ENCODE measurements at regions not wholly inside any gene's neighbourhood (a gene's known extent, or its start where the extent isn't known, plus 50 kb on each side); places are given as distances from the start of the nearest gene placed in this dataset.

DNA sequence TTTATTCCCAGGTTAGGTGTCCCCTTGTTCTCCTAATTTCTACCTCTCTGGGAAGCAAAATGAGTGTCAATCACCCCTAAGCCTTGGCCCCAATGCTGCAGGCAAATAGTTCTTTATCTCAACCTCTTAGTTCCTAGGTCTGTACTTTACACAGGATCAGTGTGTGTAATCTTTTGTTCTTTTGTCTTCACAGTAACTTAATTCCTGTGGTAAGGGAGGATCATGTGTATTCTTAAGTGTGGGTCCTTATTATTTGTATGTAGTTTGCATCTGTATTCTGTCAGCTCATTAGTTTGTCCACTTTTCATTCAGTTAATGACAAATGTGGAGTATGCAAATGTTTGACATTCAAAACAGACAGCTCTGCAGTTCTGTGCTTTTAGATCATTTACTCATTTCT lies 166.7 kb downstream of the FAT3 start:
- Histone ChIP-seq H3K9me3 (no peaks in the 10 kb centered on the region), H3K27ac (no peak overlapping the region), H3K4me1 (peaks cover 0 to 7% (median 0%) of the 10 kb centered on the region in 4 donors), H3K36me3 (no peaks in the 10 kb centered on the region), H3K27me3 (no peaks in the 10 kb centered on the region), H3K4me3 (no peak overlapping the region)
- DNase-seq (no peak), ATAC-seq (no peak)
- no peak for TF ChIP-seq POLR2A (IDR thresholded peaks at IDR 0.05)
- TF ChIP-seq, protein P1, sequence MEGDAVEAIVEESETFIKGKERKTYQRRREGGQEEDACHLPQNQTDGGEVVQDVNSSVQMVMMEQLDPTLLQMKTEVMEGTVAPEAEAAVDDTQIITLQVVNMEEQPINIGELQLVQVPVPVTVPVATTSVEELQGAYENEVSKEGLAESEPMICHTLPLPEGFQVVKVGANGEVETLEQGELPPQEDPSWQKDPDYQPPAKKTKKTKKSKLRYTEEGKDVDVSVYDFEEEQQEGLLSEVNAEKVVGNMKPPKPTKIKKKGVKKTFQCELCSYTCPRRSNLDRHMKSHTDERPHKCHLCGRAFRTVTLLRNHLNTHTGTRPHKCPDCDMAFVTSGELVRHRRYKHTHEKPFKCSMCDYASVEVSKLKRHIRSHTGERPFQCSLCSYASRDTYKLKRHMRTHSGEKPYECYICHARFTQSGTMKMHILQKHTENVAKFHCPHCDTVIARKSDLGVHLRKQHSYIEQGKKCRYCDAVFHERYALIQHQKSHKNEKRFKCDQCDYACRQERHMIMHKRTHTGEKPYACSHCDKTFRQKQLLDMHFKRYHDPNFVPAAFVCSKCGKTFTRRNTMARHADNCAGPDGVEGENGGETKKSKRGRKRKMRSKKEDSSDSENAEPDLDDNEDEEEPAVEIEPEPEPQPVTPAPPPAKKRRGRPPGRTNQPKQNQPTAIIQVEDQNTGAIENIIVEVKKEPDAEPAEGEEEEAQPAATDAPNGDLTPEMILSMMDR (IDR thresholded peaks at IDR 0.05): no peak
- intact Hi-C loops (cut with DNase I): no loop called here

- Histone ChIP-seq H3K4me1 (peaks cover 0 to 10% (median 0%) of the 10 kb centered on the region in 4 donors), H3K4me3 (no peak overlapping the region), H3K36me3 (no peaks in the 10 kb centered on the region), H3K27me3 (no peaks in the 10 kb centered on the region), H3K27ac (no peak overlapping the region), H3K9me3 (no peaks in the 10 kb centered on the region)
- TF ChIP-seq POLR2A (IDR thresholded peaks at IDR 0.05): no peak
- TF ChIP-seq, protein P1 (IDR thresholded peaks at IDR 0.05): no peak
- 78% methylated on average over 6 of the region's 6 CpGs for WGBS (ENCODE audit: insufficient coverage, low coverage, low lambda C conversion rate, missing lambda C conversion rate)
- intact Hi-C loops (cut with DNase I): no loop called here
- ATAC-seq (no peak), DNase-seq (no peak)
Measured at GRCh38 chr11:92391808-92392207, 167.2 kb downstream of the FAT3 start.

GRCh38 chr11:92393218-92393617 lies 168.6 kb downstream of the FAT3 start:
- Histone ChIP-seq H3K4me1 (peaks cover 0 to 10% (median 0%) of the 10 kb centered on the region in 4 donors), H3K27me3 (no peaks in the 10 kb centered on the region), H3K36me3 (no peaks in the 10 kb centered on the region), H3K27ac (no peak overlapping the region), H3K4me3 (no peak overlapping the region), H3K9me3 (no peaks in the 10 kb centered on the region)
- 62% methylated on average over 5 of the region's 5 CpGs for WGBS (ENCODE audit: insufficient coverage, low coverage, low lambda C conversion rate, missing lambda C conversion rate)
- TF ChIP-seq, protein P1 (IDR thresholded peaks at IDR 0.05): no peak
- no peak for TF ChIP-seq POLR2A (IDR thresholded peaks at IDR 0.05)
- DNase-seq (no peak), ATAC-seq (no peak)
- intact Hi-C loops (cut with DNase I): no loop called here

DNA sequence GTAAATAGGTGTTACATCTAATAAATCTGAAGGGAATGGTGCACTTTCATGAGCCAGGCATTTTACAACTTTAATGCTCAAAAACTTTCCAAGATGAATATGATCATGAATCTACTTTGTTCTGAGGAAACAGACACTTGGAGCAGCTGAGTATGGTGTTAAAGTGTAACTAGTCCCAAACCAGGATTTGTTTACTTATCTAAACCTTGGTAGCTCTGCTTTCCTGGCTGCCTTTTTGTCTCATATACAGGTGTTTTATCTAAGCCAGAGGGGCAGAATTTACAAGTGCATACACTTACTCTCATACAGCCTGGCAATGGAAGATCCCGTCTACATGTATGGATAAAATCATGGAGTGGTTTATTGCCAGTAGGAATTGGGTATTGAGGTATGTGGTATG lies 171.5 kb downstream of the FAT3 start:
- intact Hi-C loops (cut with DNase I): no loop called here
- no peak overlapping the region for H3K4me3 ChIP-seq
- WGBS (ENCODE audit: insufficient coverage, low coverage, low lambda C conversion rate, missing lambda C conversion rate): 50% methylated on average over 1 of the region's 1 CpG
- no peak for TF ChIP-seq POLR2A (IDR thresholded peaks at IDR 0.05)
- TF ChIP-seq, protein P1 (IDR thresholded peaks at IDR 0.05): no peak
- no peaks in the 10 kb centered on the region for H3K36me3 ChIP-seq
- ATAC-seq: peak; percentile 68 to 89 (median 72)
- no peak for DNase-seq
- H3K9me3 ChIP-seq: no peaks in the 10 kb centered on the region
- no peaks in the 10 kb centered on the region for H3K27me3 ChIP-seq
- peaks cover 0 to 10% (median 0%) of the 10 kb centered on the region in 4 donors for H3K4me1 ChIP-seq
- no peak overlapping the region for H3K27ac ChIP-seq

GRCh38 chr11:92397221-92397755 lies 172.7 kb downstream of the FAT3 start:
- no peaks in the 10 kb centered on the region for H3K36me3 ChIP-seq
- no peak for ATAC-seq
- 89% methylated on average over 8 of the region's 9 CpGs for WGBS (ENCODE audit: insufficient coverage, low coverage, low lambda C conversion rate, missing lambda C conversion rate)

More at GRCh38 chr11:92397221-92397755, 172.7 kb downstream of the FAT3 start:
- no peaks in the 10 kb centered on the region for H3K9me3 ChIP-seq
- H3K27me3 ChIP-seq: no peaks in the 10 kb centered on the region
- H3K27ac ChIP-seq: no peak overlapping the region
- TF ChIP-seq, protein P1 (IDR thresholded peaks at IDR 0.05): no peak
- no peak for TF ChIP-seq POLR2A (IDR thresholded peaks at IDR 0.05)
- H3K4me3 ChIP-seq: no peak overlapping the region
- intact Hi-C loops (cut with DNase I): no loop called here
- peaks cover 0 to 10% (median 0%) of the 10 kb centered on the region in 4 donors for H3K4me1 ChIP-seq
- DNase-seq: no peak
